ENCODE measurements at regions not wholly inside any gene's neighbourhood (a gene's known extent, or its start where the extent isn't known, plus 50 kb on each side); places are given as distances from the start of the nearest gene placed in this dataset.

DNA sequence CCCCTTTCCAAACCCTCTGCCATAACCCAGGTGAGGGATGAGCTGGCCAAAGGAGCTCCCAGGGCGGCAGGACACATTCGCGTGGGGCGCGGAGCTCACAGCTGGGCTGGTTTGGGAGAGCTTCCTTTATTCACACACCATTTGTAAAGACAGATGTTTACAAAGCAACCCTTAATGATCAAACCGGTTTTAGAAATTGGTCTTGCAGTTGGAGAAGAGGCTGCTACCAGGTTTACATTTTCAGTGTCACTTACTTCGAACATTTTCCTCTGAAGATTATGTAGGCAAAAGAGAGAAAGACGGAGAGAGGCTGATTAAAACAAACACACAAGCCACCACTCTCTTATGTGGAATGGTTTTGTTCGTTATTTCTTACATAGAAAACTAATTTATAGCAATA is 648.7 kb downstream of the IRX1 start:
- TF ChIP-seq, protein P1, sequence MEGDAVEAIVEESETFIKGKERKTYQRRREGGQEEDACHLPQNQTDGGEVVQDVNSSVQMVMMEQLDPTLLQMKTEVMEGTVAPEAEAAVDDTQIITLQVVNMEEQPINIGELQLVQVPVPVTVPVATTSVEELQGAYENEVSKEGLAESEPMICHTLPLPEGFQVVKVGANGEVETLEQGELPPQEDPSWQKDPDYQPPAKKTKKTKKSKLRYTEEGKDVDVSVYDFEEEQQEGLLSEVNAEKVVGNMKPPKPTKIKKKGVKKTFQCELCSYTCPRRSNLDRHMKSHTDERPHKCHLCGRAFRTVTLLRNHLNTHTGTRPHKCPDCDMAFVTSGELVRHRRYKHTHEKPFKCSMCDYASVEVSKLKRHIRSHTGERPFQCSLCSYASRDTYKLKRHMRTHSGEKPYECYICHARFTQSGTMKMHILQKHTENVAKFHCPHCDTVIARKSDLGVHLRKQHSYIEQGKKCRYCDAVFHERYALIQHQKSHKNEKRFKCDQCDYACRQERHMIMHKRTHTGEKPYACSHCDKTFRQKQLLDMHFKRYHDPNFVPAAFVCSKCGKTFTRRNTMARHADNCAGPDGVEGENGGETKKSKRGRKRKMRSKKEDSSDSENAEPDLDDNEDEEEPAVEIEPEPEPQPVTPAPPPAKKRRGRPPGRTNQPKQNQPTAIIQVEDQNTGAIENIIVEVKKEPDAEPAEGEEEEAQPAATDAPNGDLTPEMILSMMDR (IDR thresholded peaks at IDR 0.05; ENCODE audit: poor library complexity, severe bottlenecking) = no peak
- DNase-seq (ENCODE audit: low spot score) (no peak), ATAC-seq (ENCODE audit: low read depth) (no peak)
- no peak overlapping the region for H3K4me3 ChIP-seq (ENCODE audit: severe bottlenecking)
- no peaks in the 10 kb centered on the region for H3K36me3 ChIP-seq (ENCODE audit: low read depth)
- no peaks in the 10 kb centered on the region for H3K4me1 ChIP-seq (ENCODE audit: insufficient read depth, poor library complexity, severe bottlenecking)
- no peak overlapping the region for H3K27ac ChIP-seq (ENCODE audit: poor library complexity, severe bottlenecking)
- H3K27me3 ChIP-seq (ENCODE audit: insufficient read depth, poor library complexity, severe bottlenecking) = no peaks in the 10 kb centered on the region
- H3K9me3 ChIP-seq (ENCODE audit: severe bottlenecking) = peaks cover 2% of the 10 kb centered on the region

DNA sequence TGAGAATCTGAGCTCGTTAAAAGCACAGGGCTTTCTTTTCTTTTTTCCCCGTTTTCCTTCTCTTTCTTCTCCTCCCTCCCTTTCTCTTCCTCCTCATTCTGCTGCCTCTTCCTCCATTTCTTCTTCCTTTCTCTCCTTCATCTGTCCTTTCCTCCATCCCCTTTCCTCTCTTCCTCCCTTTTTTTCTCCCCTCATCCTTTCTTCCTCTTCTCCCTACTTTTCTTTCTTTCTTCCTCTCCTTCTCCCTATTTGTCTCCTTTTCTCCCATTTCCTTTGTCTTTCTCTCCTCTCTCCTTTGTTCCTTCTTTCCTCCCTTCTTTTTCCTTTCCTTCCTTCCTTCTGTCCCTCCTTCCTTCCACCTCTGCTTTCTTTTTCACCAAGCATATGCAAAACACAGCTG is 649.4 kb downstream of the IRX1 start:
- H3K9me3 ChIP-seq (ENCODE audit: severe bottlenecking) = peaks cover 2% of the 10 kb centered on the region
- H3K4me1 ChIP-seq (ENCODE audit: insufficient read depth, poor library complexity, severe bottlenecking) = no peaks in the 10 kb centered on the region
- no peak overlapping the region for H3K4me3 ChIP-seq (ENCODE audit: severe bottlenecking)
- no peaks in the 10 kb centered on the region for H3K27me3 ChIP-seq (ENCODE audit: insufficient read depth, poor library complexity, severe bottlenecking)
- no peaks in the 10 kb centered on the region for H3K36me3 ChIP-seq (ENCODE audit: low read depth)
- ATAC-seq (ENCODE audit: low read depth) (no peak), DNase-seq (ENCODE audit: low spot score) (no peak)
- TF ChIP-seq, protein P1 (IDR thresholded peaks at IDR 0.05; ENCODE audit: poor library complexity, severe bottlenecking) = no peak
- H3K27ac ChIP-seq (ENCODE audit: poor library complexity, severe bottlenecking) = no peak overlapping the region

DNA sequence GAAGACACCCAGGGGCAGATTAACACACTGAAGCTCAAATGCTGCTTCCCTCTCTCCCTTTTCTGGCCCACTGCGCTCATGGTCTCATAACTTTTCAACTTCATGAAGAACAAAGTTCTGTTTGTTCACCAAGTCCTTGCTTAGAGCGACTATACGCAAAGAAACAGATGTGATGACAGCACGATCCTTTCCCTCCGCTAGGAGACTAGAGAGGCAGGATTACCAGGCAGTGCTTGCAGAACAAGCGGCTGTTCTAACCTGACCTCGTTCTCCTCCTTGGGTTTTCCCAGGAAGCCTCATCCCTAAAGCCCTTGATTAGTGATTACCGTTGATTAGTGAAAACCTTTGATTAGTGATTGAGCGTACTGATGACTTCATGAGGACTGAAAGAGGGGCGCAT is 649.9 kb downstream of the IRX1 start:
- Histone ChIP-seq H3K36me3 (ENCODE audit: low read depth) (no peaks in the 10 kb centered on the region), H3K27ac (ENCODE audit: poor library complexity, severe bottlenecking) (no peak overlapping the region), H3K4me3 (ENCODE audit: severe bottlenecking) (no peak overlapping the region), H3K9me3 (ENCODE audit: severe bottlenecking) (peaks cover 2% of the 10 kb centered on the region), H3K27me3 (ENCODE audit: insufficient read depth, poor library complexity, severe bottlenecking) (no peaks in the 10 kb centered on the region), H3K4me1 (ENCODE audit: insufficient read depth, poor library complexity, severe bottlenecking) (no peaks in the 10 kb centered on the region)
- DNase-seq (ENCODE audit: low spot score) (no peak), ATAC-seq (ENCODE audit: low read depth) (no peak)
- TF ChIP-seq, protein P1 (IDR thresholded peaks at IDR 0.05; ENCODE audit: poor library complexity, severe bottlenecking) = no peak

DNA sequence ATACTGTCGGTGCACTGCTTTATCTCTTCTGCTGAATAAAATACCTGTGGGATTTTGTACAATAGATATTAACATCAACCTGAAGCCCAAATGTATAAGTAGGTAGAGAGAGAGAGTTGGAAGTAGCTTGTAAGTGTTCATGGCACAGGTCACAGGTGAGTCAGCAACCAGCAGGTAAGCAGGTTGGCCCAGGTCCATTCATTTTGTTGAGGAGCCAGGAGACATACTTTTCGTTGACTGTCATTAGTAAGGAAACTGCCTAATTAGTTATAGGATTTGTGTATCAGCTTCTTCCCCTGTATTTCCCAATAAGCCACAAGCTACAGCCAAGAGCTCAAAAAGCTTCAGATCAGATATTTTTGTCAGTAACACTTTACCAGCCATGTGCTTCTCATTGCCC is 650.8 kb downstream of the IRX1 start:
- Histone ChIP-seq H3K27ac (ENCODE audit: poor library complexity, severe bottlenecking) (no peak overlapping the region), H3K4me3 (ENCODE audit: severe bottlenecking) (no peak overlapping the region), H3K9me3 (ENCODE audit: severe bottlenecking) (peaks cover 2% of the 10 kb centered on the region), H3K27me3 (ENCODE audit: insufficient read depth, poor library complexity, severe bottlenecking) (no peaks in the 10 kb centered on the region), H3K36me3 (ENCODE audit: low read depth) (no peaks in the 10 kb centered on the region), H3K4me1 (ENCODE audit: insufficient read depth, poor library complexity, severe bottlenecking) (no peaks in the 10 kb centered on the region)
- ATAC-seq (ENCODE audit: low read depth) (peak; percentile 67), DNase-seq (ENCODE audit: low spot score) (no peak)
- TF ChIP-seq, protein P1 (IDR thresholded peaks at IDR 0.05; ENCODE audit: poor library complexity, severe bottlenecking) = no peak

DNA sequence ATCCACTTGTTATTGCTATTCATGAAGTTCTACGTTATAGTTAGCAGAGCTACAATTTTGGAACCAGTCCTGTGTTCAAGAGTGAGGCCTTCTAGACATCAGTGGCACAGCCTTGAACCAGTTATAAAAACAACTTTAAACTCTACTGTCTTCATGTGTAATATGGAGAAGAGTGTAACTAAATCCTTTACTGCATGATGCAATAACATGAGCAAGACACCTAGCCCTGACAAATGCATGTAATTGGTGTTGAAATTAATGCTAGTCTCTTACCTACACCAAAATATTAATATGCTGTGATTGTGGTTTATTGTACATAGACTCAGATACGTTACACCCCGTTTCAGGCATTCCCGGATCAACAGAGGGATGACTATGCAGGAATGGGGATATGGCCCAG is 654.6 kb downstream of the IRX1 start:
- Histone ChIP-seq H3K27me3 (ENCODE audit: insufficient read depth, poor library complexity, severe bottlenecking) (no peaks in the 10 kb centered on the region), H3K4me3 (ENCODE audit: severe bottlenecking) (no peak overlapping the region), H3K36me3 (ENCODE audit: low read depth) (no peaks in the 10 kb centered on the region), H3K9me3 (ENCODE audit: severe bottlenecking) (no peaks in the 10 kb centered on the region), H3K27ac (ENCODE audit: poor library complexity, severe bottlenecking) (no peak overlapping the region), H3K4me1 (ENCODE audit: insufficient read depth, poor library complexity, severe bottlenecking) (no peaks in the 10 kb centered on the region)
- TF ChIP-seq, protein P1 (IDR thresholded peaks at IDR 0.05; ENCODE audit: poor library complexity, severe bottlenecking) = no peak
- no peak for ATAC-seq (ENCODE audit: low read depth)
- DNase-seq (ENCODE audit: low spot score) = no peak
